K562 (cell line): ENCODE measurements at regions not wholly inside any gene's neighbourhood (a gene's known extent, or its start where the extent isn't known, plus 50 kb on each side); places are given as distances from the start of the nearest gene placed in this dataset.

ENCODE experiments used
- ATAC-seq: fragments of 200-7000 bp; cut with Tn5 transposase; 3 replicates; pipeline ENCODE4 v1.9.1; 2020; ENCODE audit warnings: moderate library complexity
- BruUV-seq: library from RNA; stranded (reverse); fragments of 400-500 nt; replicated peaks from 2 replicates; lab custom pipeline; 2021; lab: Mats Ljungman, UMichigan
- CTCF ChIA-PET: fragments of 300-600 bp; formaldehyde crosslinking; extraction: SDS; loops from one replicate; lab custom pipeline; 2021; ENCODE audit warnings: low intra/inter-chr PET ratio; lab: Yijun Ruan, JAX
- POLR2A ChIA-PET: fragments of 300-600, 350-650 bp; sonication (Branson Sonifier 250); formaldehyde crosslinking; extraction: SDS; loops from one replicate; lab custom pipeline; 2021; ENCODE audit warnings: antibody characterized with exemption, inconsistent platforms; lab: Yijun Ruan, JAX
- DNase-seq, 4 experiments: peaks; one replicate each; pipeline versions ENCODE4 v3.0.0 to v3.0.0-alpha.2; 2011 to 2018; ENCODE audit warnings: low spot score in 3 of 4, mixed read lengths in 3 of 4; ENCODE audit errors: extremely low read depth in 1 of 4
- FAIRE-seq: peaks from 2 replicates; lab custom pipeline; 2011; peaks lifted over from hg19 to GRCh38; lab: Jason Lieb, UNC
- H2AFZ ChIP-seq: 2 replicates; pipeline ENCODE4 v1.6.0; 2011; ENCODE audit warnings: low read depth, low read length, control low read depth, inconsistent platforms
- H3K27ac ChIP-seq: fragments of 200-600 bp; 3 replicates; pipeline ENCODE4 v1.8.0; 2011; ENCODE audit warnings: low read depth, mild to moderate bottlenecking, control low read depth, inconsistent platforms, low read length, moderate library complexity, mixed read lengths; ENCODE audit errors: extremely low read depth
- H3K27me3 ChIP-seq, 2 experiments: fragments of 300-600 bp in 1 of 2; 2 replicates in 1 of 2; 3 replicates in 1 of 2; pipeline versions ENCODE4 v1.6.0 to v1.8.0; 2011; ENCODE audit warnings: inconsistent platforms in 2 of 2, low read length in 2 of 2, mild to moderate bottlenecking in 1 of 2, mixed read lengths in 1 of 2, moderate library complexity in 1 of 2; ENCODE audit not compliant: control insufficient read depth in 2 of 2, insufficient read depth in 2 of 2
- H3K36me3 ChIP-seq: fragments of 300-600 bp; 3 replicates; pipeline ENCODE4 v1.8.0; 2011; ENCODE audit warnings: mild to moderate bottlenecking, low read length, inconsistent platforms; ENCODE audit not compliant: control insufficient read depth, insufficient read depth
- H3K4me1 ChIP-seq, 2 experiments: fragments of 200-600 bp in 1 of 2; replicated peaks in 1 of 2; 2 replicates in 1 of 2; 3 replicates in 1 of 2; pipeline versions ENCODE4 v1.5.1 to v1.8.0; 2011; ENCODE audit warnings: inconsistent platforms in 2 of 2, low read length in 2 of 2, mild to moderate bottlenecking in 1 of 2, mixed read lengths in 1 of 2, moderate library complexity in 1 of 2; ENCODE audit not compliant: control insufficient read depth in 2 of 2, insufficient read depth in 2 of 2
- H3K4me2 ChIP-seq: 2 replicates; pipeline ENCODE4 v1.6.1; 2011; ENCODE audit warnings: low read length, control low read depth, inconsistent platforms, mixed read lengths; ENCODE audit not compliant: insufficient read depth
- H3K4me3 ChIP-seq: fragments of 200-600 bp; sonication (generic), shearing (Covaris generic); 2 replicates; pipeline ENCODE4 v1.5.1; 2016; ENCODE audit warnings: control low read depth, inconsistent platforms
- H3K79me2 ChIP-seq: fragments of 200-600 bp; 3 replicates; pipeline ENCODE4 v1.8.0; 2011; ENCODE audit warnings: low read length, inconsistent platforms; ENCODE audit not compliant: control insufficient read depth, insufficient read depth
- H3K9ac ChIP-seq, 2 experiments: 2 replicates each; pipeline versions ENCODE4 v1.6.0 to v1.6.1; 2011; ENCODE audit warnings: low read depth in 2 of 2, low read length in 2 of 2, control low read depth in 1 of 2, inconsistent platforms in 1 of 2, mild to moderate bottlenecking in 1 of 2, mixed read lengths in 1 of 2; ENCODE audit not compliant: insufficient read depth in 1 of 2
- H3K9me1 ChIP-seq: one replicate; pipeline ENCODE4 v1.6.0; 2011; ENCODE audit warnings: inconsistent platforms, mild to moderate bottlenecking, low read length, moderate library complexity; ENCODE audit not compliant: control insufficient read depth, insufficient read depth
- H3K9me3 ChIP-seq: replicated peaks from 2 replicates; pipeline ENCODE4 v1.5.1; 2011; ENCODE audit warnings: low read depth, low read length, inconsistent platforms; ENCODE audit not compliant: control insufficient read depth, insufficient read depth
- H4K20me1 ChIP-seq: replicated peaks from 2 replicates; pipeline ENCODE4 v1.6.1; 2011; ENCODE audit warnings: low read length, inconsistent platforms, mixed read lengths; ENCODE audit not compliant: control insufficient read depth, insufficient read depth
- AFF4 ChIP-seq: sonication (generic); formaldehyde crosslinking; IDR thresholded peaks from 2 replicates; pipeline ENCODE4 v1.8.0; 2023; ENCODE audit warnings: mild to moderate bottlenecking, missing genetic modification reagents
- ATF7 ChIP-seq: fragments of 450-650 bp; IDR thresholded peaks from 2 replicates; pipeline ENCODE4 v1.7.1; 2014; ENCODE audit warnings: mild to moderate bottlenecking, moderate library complexity
- DEAF1 ChIP-seq: fragments of 450-650 bp; formaldehyde crosslinking; IDR thresholded peaks from 2 replicates; pipeline ENCODE4 v1.4.0; 2020; ENCODE audit warnings: mild to moderate bottlenecking, moderate library complexity
- JUNB ChIP-seq: fragments of 450-650 bp; formaldehyde crosslinking; conservative IDR thresholded peaks from 2 replicates; pipeline ENCODE4 v1.4.0; 2020; ENCODE audit warnings: mild to moderate bottlenecking
- PHTF2 ChIP-seq: fragments of 250-450 bp; sonication (Bioruptor Pico); IDR thresholded peaks from 2 replicates; pipeline ENCODE4 v1.5.0; 2021; ENCODE audit warnings: mild to moderate bottlenecking
- SIX5 ChIP-seq, 2 experiments: IDR thresholded peaks; 2 replicates each; pipeline ENCODE4 v1.6.1; 2011; ENCODE audit warnings: low read length in 2 of 2, borderline replicate concordance in 1 of 2, low read depth in 1 of 2, mild to moderate bottlenecking in 1 of 2, moderate library complexity in 1 of 2; ENCODE audit not compliant: insufficient read depth in 1 of 2
- SMAD4 ChIP-seq: fragments of 250-450 bp; sonication (Bioruptor Pico); conservative IDR thresholded peaks from 2 replicates; pipeline ENCODE4 v1.8.0; 2021; ENCODE audit warnings: inconsistent platforms, mild to moderate bottlenecking, moderate library complexity
- SMARCA5 ChIP-seq: fragments of 450-650 bp; IDR thresholded peaks from 2 replicates; pipeline ENCODE4 v1.6.1; 2016
- SMARCE1 ChIP-seq: fragments of 450-650 bp; IDR thresholded peaks from 2 replicates; pipeline ENCODE4 v1.7.1; 2016; ENCODE audit warnings: mild to moderate bottlenecking
- ZNF146 ChIP-seq: IDR thresholded peaks from one replicate; pipeline ENCODE4 v1.6.1; 2018; ENCODE audit warnings: missing compliant biosample characterization; ENCODE audit not compliant: unreplicated experiment
- ZNF431 ChIP-seq: sonication (generic); formaldehyde crosslinking; IDR thresholded peaks from 2 replicates; pipeline ENCODE4 v1.8.0; 2022; ENCODE audit warnings: mild to moderate bottlenecking, missing genetic modification reagents
- ZNF589 ChIP-seq: fragments of 200-800 bp; sonication (Bioruptor generic); IDR thresholded peaks from 2 replicates; pipeline ENCODE4 v1.6.1; 2016; ENCODE audit warnings: low read depth, missing genetic modification characterization, missing compliant biosample characterization
- WGBS: fragments of 100-300 bp; shearing (Covaris generic); methylation state at CpG from one replicate; pipeline ENCODE4 v1.1.6; 2016; ENCODE audit warnings: low coverage, mixed read lengths; ENCODE audit not compliant: insufficient coverage; ENCODE audit errors: missing lambda C conversion rate; 5-methylcytosine and 5-hydroxymethylcytosine counted together
- in situ Hi-C: fragments of 300-500 bp; cut with MboI; formaldehyde crosslinking; loops from 4 replicates; pipeline ENCODE4 v1.15.0; 2018; ENCODE audit warnings: inconsistent platforms, mixed read lengths
- intact Hi-C: fragments of 100-400 bp; cut with micrococcal nuclease; formaldehyde crosslinking; loops from 2 replicates; pipeline ENCODE4 v1.14.2; 2022
- TF ChIP-seq, protein P1 (sequence below): fragments of 450-650 bp; formaldehyde crosslinking; conservative IDR thresholded peaks from 2 replicates; pipeline ENCODE4 v1.4.0; 2022; ENCODE audit warnings: mild to moderate bottlenecking, missing genetic modification characterization

DNA sequence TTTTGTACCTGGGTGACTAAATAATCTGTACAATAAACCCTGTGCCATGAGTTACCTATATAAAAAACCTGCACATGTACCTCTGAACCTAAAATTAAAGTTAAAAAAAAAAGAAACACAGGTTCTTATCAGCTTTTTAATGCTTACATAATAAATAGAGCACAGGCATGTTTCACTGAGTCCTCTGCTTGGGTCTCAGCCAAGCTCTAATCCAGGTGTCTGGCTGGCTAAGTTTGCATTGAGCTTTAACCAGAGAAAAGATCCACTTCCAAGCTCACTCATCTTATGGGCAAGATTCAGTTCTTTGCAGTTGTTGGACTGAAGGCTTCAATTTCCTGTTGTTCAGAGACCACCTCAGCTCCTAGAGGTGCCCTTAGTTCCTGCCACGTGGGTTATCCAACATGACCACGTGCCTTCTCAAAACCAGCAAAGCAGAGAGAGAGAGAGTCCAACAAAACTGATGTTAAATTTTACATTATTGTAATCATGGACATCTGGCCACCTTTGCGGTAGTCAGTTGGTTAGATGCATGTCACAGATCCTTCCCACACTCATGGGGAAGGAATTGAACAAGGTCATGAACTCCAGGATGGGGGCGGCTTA lies 68.2 kb upstream of the TMPRSS2 start:
- no peaks in the 10 kb centered on the region for H3K27me3 ChIP-seq
- 0% methylated on average over 4 of the region's 4 CpGs for WGBS
- H3K79me2 ChIP-seq: no peaks in the 10 kb centered on the region
- no peaks in the 10 kb centered on the region for H3K36me3 ChIP-seq
- ChIA-PET POLR2A (no interaction called here), CTCF (no interaction called here)
- TF ChIP-seq ZNF431 (no peak), ZNF146 (CRISPR knock-in tag) (no peak), DEAF1 (CRISPR knock-in tag) (no peak), SMARCE1 (no peak), ATF7 (no peak), SIX5 (IDR thresholded peaks at IDR 0.05; ENCODE audit: borderline replicate concordance in 1 of 2, insufficient read depth in 1 of 2, low read depth in 1 of 2, low read length in 2 of 2) (no peak), JUNB (no peak), SMARCA5 (no peak), ZNF589 (CRISPR knock-in tag) (no peak), PHTF2 (CRISPR knock-in tag) (no peak), AFF4 (no peak), SMAD4 (CRISPR knock-in tag) (no peak)
- TF ChIP-seq, protein P1, sequence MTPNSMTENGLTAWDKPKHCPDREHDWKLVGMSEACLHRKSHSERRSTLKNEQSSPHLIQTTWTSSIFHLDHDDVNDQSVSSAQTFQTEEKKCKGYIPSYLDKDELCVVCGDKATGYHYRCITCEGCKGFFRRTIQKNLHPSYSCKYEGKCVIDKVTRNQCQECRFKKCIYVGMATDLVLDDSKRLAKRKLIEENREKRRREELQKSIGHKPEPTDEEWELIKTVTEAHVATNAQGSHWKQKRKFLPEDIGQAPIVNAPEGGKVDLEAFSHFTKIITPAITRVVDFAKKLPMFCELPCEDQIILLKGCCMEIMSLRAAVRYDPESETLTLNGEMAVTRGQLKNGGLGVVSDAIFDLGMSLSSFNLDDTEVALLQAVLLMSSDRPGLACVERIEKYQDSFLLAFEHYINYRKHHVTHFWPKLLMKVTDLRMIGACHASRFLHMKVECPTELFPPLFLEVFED (CRISPR knock-in tag): no peak
- H3K9me3 ChIP-seq: no peaks in the 10 kb centered on the region
- H3K27ac ChIP-seq: no peak overlapping the region
- FAIRE-seq: no peak
- H3K4me1 ChIP-seq: no peaks in the 10 kb centered on the region
- H3K4me2 ChIP-seq: no peak overlapping the region
- H4K20me1 ChIP-seq: no peaks in the 10 kb centered on the region
- ATAC-seq: no peak
- in situ Hi-C loops (no loop called here), intact Hi-C loops (no loop called here)
- no peak overlapping the region for H2AFZ ChIP-seq
- H3K9ac ChIP-seq: no peak overlapping the region
- no peak for DNase-seq
- no peaks in the 10 kb centered on the region for H3K9me1 ChIP-seq
- no peak overlapping the region for H3K4me3 ChIP-seq
- no TSS peak for BruUV-seq
